Ishikawa (cell line): ENCODE measurements at regions not wholly inside any gene's neighbourhood (a gene's known extent, or its start where the extent isn't known, plus 50 kb on each side); places are given as distances from the start of the nearest gene placed in this dataset.

Experiments
- CEBPB ChIP-seq: IDR thresholded peaks from 2 replicates; pipeline ENCODE4 v1.6.1; 2012
- CREB1 ChIP-seq: IDR thresholded peaks from 2 replicates; pipeline ENCODE4 v1.6.1; 2012; ENCODE audit warnings: low read depth
- EGR1 ChIP-seq: IDR thresholded peaks from 2 replicates; pipeline ENCODE4 v1.6.1; 2012
- EP300 ChIP-seq: IDR thresholded peaks from 2 replicates; pipeline ENCODE4 v1.6.1; 2012; ENCODE audit warnings: borderline replicate concordance
- FOXM1 ChIP-seq: IDR thresholded peaks from 2 replicates; pipeline ENCODE4 v1.6.1; 2012; ENCODE audit warnings: low read depth, borderline replicate concordance
- MAX ChIP-seq: IDR thresholded peaks from 2 replicates; pipeline ENCODE4 v1.6.1; 2012
- NFIC ChIP-seq: IDR thresholded peaks from 2 replicates; pipeline ENCODE4 v1.6.1; 2012
- RAD21 ChIP-seq: IDR thresholded peaks from 2 replicates; pipeline ENCODE4 v1.6.1; 2012; ENCODE audit warnings: low read depth
- REST ChIP-seq: IDR thresholded peaks from 2 replicates; pipeline ENCODE4 v1.6.1; 2012; ENCODE audit warnings: low read depth, mild to moderate bottlenecking
- TAF1 ChIP-seq: IDR thresholded peaks from 2 replicates; pipeline ENCODE4 v1.6.1; 2012; ENCODE audit warnings: low read depth, mild to moderate bottlenecking
- TCF12 ChIP-seq: IDR thresholded peaks from 2 replicates; pipeline ENCODE4 v1.6.1; 2012; ENCODE audit warnings: low read depth
- TEAD4 ChIP-seq: IDR thresholded peaks from 2 replicates; pipeline ENCODE4 v1.6.1; 2012
- YY1 ChIP-seq: IDR thresholded peaks from 2 replicates; pipeline ENCODE4 v1.6.1; 2012; ENCODE audit warnings: low read depth
- ZBTB7A ChIP-seq: IDR thresholded peaks from 2 replicates; pipeline ENCODE4 v1.6.1; 2012; ENCODE audit warnings: low read depth
- TF ChIP-seq, protein P1 (sequence below): IDR thresholded peaks from 2 replicates; pipeline ENCODE4 v1.6.1; 2012

GRCh38 chr2:12167525-12168317 lies 421.3 kb downstream of the LPIN1 start:
- TF ChIP-seq REST (no peak), RAD21 (no peak), CREB1 (no peak), EP300 (no peak)

GRCh38 chr2:12168354-12168753 lies 421.9 kb downstream of the LPIN1 start:
- TF ChIP-seq TEAD4, result no peak
- no peak for TF ChIP-seq TCF12
- TF ChIP-seq ZBTB7A, result no peak
- TF ChIP-seq REST, result no peak
- no peak for TF ChIP-seq YY1
- no peak for TF ChIP-seq RAD21
- no peak for TF ChIP-seq CEBPB

DNA sequence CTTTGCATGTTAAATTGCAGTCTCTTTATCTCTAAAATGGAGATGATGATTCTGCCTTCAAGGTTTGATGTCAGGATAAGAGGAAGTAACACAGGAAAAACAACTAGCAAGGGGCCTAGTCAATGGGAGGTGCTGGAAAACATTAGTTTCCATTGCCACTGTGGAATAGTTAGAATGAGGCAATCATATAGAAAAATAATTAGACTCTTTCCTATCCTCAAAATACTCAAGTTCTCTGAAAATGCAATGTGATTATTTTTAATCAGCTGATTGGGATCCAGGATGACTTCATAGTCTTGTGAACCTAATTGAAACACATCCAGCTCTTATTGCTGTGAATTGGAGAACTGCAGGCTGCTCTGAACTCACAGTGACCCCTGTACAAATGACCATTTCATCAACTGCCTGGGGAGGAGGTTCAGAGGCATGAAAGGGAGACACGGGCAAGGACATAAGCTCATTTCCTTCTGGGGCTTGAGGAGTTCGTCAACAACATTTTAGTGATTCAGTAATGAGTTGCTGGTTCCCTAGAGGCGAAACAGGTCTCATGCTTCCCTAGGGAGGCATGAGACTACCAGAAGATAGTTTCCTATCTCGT lies 422.5 kb downstream of the LPIN1 start:
- TF ChIP-seq CREB1 (no peak), RAD21 (no peak), TEAD4 (no peak), CEBPB (no peak), REST (no peak), NFIC (no peak), FOXM1 (no peak), ZBTB7A (no peak), TAF1 (no peak), TCF12 (no peak), YY1 (no peak), MAX (no peak), EGR1 (no peak), EP300 (no peak)
- TF ChIP-seq, protein P1, sequence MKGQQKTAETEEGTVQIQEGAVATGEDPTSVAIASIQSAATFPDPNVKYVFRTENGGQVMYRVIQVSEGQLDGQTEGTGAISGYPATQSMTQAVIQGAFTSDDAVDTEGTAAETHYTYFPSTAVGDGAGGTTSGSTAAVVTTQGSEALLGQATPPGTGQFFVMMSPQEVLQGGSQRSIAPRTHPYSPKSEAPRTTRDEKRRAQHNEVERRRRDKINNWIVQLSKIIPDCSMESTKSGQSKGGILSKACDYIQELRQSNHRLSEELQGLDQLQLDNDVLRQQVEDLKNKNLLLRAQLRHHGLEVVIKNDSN, result no peak

DNA sequence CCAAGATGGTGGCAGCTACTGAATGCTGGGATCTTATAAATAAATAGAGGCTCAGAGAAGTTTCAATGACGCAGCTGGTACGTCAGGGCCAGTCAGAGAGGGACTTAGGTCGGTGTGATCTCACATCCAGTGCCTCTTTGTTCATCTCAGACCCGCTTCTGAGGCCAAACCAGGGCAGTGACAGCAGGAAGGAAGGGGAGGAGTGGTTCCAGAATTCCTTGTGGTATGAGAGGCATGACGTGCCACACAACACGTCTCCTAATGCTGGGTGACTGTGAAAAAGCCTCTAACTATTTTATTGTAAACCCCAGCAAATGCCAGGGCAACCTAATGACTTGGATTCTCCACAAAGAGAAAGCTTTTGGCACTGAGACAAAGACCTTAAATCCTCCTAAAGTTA lies 423.3 kb downstream of the LPIN1 start:
- TF ChIP-seq CREB1 (no peak), EP300 (peak; percentile 36; the same call in 1 of the 2 replicates), TEAD4 (0 out of 2 replicates have a peak, but pooled peaks have one; percentile 18), EGR1 (no peak), FOXM1 (no peak), REST (no peak)
